Ovary (tissue), 3 donors: ENCODE measurements at regions not wholly inside any gene's neighbourhood (a gene's known extent, or its start where the extent isn't known, plus 50 kb on each side); places are given as distances from the start of the nearest gene placed in this dataset.

Experiments used
- POLR2A ChIP-seq: fragments of 450-650 bp; IDR thresholded peaks from one replicate; pipeline ENCODE4 v1.6.1; 2017; ENCODE audit warnings: antibody characterized with exemption, mild to moderate bottlenecking, moderate library complexity
- TF ChIP-seq, protein P1 (sequence below), 3 donors: fragments of 450-650 bp in 2 of 3; fragments of 200-600 bp in 1 of 3; IDR thresholded peaks; one replicate each; pipeline versions ENCODE4 v1.5.1 to v1.8.0; 2016 to 2022; ENCODE audit warnings: antibody characterized with exemption in 3 of 3, mild to moderate bottlenecking in 1 of 3
- donor health status: DM: no; HTN: no; CAD: no.

DNA sequence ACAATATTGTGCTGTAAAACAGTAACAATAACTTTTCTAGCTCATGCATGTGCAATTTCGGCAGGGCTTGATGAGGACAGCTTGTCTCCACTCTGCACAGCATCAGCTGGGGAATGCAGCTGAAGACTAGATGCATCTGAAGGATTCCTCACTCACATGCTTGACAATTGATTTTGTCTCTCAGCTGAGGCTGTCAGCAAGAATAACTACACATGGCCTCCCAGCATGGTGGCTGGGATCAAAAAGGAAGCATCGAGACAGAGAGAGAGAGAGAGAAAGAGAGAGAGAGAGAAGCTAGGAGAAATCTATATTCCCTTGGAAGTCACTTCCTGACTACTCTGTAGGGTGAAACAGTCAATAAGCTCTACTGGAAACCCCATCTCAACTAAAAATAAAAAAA is 487.1 kb downstream of the PLOD2 start:
- TF ChIP-seq, protein P1, sequence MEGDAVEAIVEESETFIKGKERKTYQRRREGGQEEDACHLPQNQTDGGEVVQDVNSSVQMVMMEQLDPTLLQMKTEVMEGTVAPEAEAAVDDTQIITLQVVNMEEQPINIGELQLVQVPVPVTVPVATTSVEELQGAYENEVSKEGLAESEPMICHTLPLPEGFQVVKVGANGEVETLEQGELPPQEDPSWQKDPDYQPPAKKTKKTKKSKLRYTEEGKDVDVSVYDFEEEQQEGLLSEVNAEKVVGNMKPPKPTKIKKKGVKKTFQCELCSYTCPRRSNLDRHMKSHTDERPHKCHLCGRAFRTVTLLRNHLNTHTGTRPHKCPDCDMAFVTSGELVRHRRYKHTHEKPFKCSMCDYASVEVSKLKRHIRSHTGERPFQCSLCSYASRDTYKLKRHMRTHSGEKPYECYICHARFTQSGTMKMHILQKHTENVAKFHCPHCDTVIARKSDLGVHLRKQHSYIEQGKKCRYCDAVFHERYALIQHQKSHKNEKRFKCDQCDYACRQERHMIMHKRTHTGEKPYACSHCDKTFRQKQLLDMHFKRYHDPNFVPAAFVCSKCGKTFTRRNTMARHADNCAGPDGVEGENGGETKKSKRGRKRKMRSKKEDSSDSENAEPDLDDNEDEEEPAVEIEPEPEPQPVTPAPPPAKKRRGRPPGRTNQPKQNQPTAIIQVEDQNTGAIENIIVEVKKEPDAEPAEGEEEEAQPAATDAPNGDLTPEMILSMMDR (IDR thresholded peaks at IDR 0.05): no peak
- TF ChIP-seq POLR2A: no peak
